ENCODE measurements at regions not wholly inside any gene's neighbourhood (a gene's known extent, or its start where the extent isn't known, plus 50 kb on each side); places are given as distances from the start of the nearest gene placed in this dataset.

- TF ChIP-seq CTCF (IDR thresholded peaks at IDR 0.05) (no peak), POLR2A (IDR thresholded peaks at IDR 0.05) (no peak), EP300 (IDR thresholded peaks at IDR 0.05) (no peak)
These were observed 69.4 kb upstream of the SPANXB1 start for GRCh38 chrX:140933016-140933415.

Data from ovary (tissue), 3 donors.